ENCODE measurements at regions not wholly inside any gene's neighbourhood (a gene's known extent, or its start where the extent isn't known, plus 50 kb on each side); places are given as distances from the start of the nearest gene placed in this dataset.

DNA sequence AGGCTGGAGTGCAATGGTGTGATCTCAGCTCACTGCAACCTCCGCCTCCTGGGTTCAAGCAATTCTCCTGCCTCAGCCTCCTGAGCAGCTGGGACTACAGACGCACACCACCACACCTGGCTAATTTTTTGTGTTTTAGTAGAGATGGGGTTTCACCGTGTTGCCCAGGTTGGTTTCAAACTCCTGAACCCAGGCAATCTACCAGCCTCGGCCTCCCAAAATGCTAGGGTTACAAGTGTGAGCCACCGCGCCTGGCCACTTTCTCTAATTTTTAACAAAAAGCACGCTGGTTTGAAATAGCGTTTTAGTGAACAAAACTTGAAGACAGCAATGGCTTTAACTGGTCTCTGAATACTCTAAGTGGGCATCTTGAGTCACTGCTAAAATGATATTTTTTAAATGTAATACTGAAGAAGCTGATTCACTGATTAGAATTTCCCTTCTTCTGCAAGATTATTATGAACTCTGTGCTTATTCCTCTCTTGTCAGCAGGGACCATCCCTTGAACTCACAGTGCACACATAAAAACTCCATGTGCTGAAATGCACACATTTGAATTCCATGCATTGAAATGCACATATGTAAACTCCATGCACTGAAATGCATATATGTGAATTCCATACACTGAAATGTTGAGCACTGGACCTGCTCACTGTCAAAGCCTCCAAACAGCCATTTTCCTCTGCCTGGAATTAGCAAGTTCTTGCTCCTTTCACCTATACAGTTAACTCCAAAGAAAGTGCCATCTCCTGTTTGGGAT, 1411.5 kb upstream of the ACVR2A start:
- H3K4me3 Mint-ChIP-seq: no peak overlapping the region
- H4K20me1 ChIP-seq (replicated peaks; ENCODE audit: insufficient read depth): no peaks in the 10 kb centered on the region
- 0 out of 2 replicates have a peak, but pooled peaks cover 9% of the 10 kb centered on the region for H3K4me1 ChIP-seq (ENCODE audit: insufficient read depth)
- H3K27ac ChIP-seq (ENCODE audit: low read depth): no peak overlapping the region
- DNase-seq (ENCODE audit: low spot score): no peak
- 0 out of 3 replicates have a peak, but pooled peaks cover 2% of the 10 kb centered on the region for H3K36me3 Mint-ChIP-seq (ENCODE audit: low read depth)
- H3K27me3 ChIP-seq (ENCODE audit: insufficient read depth): no peaks in the 10 kb centered on the region
- H3K27ac Mint-ChIP-seq: no peak overlapping the region
- H3K79me2 ChIP-seq (replicated peaks; ENCODE audit: insufficient read depth): no peaks in the 10 kb centered on the region
- H3K9me3 Mint-ChIP-seq: no peaks in the 10 kb centered on the region; the same call in 1 of the 3 replicates
- H3K4me2 ChIP-seq: no peak overlapping the region
- ATAC-seq: no peak
- H3K36me3 ChIP-seq (ENCODE audit: insufficient read depth): no peaks in the 10 kb centered on the region
- no peaks in the 10 kb centered on the region for H3F3A ChIP-seq (replicated peaks; ENCODE audit: low read depth)
- H3K4me3 ChIP-seq: no peak overlapping the region
- TF ChIP-seq, protein P1, sequence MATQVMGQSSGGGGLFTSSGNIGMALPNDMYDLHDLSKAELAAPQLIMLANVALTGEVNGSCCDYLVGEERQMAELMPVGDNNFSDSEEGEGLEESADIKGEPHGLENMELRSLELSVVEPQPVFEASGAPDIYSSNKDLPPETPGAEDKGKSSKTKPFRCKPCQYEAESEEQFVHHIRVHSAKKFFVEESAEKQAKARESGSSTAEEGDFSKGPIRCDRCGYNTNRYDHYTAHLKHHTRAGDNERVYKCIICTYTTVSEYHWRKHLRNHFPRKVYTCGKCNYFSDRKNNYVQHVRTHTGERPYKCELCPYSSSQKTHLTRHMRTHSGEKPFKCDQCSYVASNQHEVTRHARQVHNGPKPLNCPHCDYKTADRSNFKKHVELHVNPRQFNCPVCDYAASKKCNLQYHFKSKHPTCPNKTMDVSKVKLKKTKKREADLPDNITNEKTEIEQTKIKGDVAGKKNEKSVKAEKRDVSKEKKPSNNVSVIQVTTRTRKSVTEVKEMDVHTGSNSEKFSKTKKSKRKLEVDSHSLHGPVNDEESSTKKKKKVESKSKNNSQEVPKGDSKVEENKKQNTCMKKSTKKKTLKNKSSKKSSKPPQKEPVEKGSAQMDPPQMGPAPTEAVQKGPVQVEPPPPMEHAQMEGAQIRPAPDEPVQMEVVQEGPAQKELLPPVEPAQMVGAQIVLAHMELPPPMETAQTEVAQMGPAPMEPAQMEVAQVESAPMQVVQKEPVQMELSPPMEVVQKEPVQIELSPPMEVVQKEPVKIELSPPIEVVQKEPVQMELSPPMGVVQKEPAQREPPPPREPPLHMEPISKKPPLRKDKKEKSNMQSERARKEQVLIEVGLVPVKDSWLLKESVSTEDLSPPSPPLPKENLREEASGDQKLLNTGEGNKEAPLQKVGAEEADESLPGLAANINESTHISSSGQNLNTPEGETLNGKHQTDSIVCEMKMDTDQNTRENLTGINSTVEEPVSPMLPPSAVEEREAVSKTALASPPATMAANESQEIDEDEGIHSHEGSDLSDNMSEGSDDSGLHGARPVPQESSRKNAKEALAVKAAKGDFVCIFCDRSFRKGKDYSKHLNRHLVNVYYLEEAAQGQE (IDR thresholded peaks at IDR 0.05; ENCODE audit: unreplicated experiment): no peak
- TF ChIP-seq, protein P2, sequence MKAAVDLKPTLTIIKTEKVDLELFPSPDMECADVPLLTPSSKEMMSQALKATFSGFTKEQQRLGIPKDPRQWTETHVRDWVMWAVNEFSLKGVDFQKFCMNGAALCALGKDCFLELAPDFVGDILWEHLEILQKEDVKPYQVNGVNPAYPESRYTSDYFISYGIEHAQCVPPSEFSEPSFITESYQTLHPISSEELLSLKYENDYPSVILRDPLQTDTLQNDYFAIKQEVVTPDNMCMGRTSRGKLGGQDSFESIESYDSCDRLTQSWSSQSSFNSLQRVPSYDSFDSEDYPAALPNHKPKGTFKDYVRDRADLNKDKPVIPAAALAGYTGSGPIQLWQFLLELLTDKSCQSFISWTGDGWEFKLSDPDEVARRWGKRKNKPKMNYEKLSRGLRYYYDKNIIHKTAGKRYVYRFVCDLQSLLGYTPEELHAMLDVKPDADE (IDR thresholded peaks at IDR 0.05): no peak
- TF ChIP-seq NANOG (IDR thresholded peaks at IDR 0.05; ENCODE audit: borderline replicate concordance): no peak
- no peak for TF ChIP-seq JUNB (IDR thresholded peaks at IDR 0.05; ENCODE audit: unreplicated experiment)
- TF ChIP-seq, protein P3, sequence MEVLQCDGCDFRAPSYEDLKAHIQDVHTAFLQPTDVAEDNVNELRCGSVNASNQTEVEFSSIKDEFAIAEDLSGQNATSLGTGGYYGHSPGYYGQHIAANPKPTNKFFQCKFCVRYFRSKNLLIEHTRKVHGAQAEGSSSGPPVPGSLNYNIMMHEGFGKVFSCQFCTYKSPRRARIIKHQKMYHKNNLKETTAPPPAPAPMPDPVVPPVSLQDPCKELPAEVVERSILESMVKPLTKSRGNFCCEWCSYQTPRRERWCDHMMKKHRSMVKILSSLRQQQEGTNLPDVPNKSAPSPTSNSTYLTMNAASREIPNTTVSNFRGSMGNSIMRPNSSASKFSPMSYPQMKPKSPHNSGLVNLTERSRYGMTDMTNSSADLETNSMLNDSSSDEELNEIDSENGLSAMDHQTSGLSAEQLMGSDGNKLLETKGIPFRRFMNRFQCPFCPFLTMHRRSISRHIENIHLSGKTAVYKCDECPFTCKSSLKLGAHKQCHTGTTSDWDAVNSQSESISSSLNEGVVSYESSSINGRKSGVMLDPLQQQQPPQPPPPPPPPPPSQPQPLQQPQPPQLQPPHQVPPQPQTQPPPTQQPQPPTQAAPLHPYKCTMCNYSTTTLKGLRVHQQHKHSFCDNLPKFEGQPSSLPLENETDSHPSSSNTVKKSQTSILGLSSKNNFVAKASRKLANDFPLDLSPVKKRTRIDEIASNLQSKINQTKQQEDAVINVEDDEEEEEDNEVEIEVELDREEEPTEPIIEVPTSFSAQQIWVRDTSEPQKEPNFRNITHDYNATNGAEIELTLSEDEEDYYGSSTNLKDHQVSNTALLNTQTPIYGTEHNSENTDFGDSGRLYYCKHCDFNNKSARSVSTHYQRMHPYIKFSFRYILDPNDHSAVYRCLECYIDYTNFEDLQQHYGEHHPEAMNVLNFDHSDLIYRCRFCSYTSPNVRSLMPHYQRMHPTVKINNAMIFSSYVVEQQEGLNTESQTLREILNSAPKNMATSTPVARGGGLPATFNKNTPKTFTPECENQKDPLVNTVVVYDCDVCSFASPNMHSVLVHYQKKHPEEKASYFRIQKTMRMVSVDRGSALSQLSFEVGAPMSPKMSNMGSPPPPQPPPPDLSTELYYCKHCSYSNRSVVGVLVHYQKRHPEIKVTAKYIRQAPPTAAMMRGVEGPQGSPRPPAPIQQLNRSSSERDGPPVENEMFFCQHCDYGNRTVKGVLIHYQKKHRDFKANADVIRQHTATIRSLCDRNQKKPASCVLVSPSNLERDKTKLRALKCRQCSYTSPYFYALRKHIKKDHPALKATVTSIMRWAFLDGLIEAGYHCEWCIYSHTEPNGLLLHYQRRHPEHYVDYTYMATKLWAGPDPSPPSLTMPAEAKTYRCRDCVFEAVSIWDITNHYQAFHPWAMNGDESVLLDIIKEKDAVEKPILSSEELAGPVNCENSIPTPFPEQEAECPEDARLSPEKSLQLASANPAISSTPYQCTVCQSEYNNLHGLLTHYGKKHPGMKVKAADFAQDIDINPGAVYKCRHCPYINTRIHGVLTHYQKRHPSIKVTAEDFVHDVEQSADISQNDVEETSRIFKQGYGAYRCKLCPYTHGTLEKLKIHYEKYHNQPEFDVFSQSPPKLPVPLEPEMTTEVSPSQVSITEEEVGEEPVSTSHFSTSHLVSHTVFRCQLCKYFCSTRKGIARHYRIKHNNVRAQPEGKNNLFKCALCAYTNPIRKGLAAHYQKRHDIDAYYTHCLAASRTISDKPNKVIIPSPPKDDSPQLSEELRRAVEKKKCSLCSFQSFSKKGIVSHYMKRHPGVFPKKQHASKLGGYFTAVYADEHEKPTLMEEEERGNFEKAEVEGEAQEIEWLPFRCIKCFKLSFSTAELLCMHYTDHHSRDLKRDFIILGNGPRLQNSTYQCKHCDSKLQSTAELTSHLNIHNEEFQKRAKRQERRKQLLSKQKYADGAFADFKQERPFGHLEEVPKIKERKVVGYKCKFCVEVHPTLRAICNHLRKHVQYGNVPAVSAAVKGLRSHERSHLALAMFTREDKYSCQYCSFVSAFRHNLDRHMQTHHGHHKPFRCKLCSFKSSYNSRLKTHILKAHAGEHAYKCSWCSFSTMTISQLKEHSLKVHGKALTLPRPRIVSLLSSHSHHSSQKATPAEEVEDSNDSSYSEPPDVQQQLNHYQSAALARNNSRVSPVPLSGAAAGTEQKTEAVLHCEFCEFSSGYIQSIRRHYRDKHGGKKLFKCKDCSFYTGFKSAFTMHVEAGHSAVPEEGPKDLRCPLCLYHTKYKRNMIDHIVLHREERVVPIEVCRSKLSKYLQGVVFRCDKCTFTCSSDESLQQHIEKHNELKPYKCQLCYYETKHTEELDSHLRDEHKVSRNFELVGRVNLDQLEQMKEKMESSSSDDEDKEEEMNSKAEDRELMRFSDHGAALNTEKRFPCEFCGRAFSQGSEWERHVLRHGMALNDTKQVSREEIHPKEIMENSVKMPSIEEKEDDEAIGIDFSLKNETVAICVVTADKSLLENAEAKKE (CRISPR knock-in tag; IDR thresholded peaks at IDR 0.05): no peak
- TF ChIP-seq STAT1 (IDR thresholded peaks at IDR 0.05; ENCODE audit: unreplicated experiment): no peak
- TF ChIP-seq, protein P4, sequence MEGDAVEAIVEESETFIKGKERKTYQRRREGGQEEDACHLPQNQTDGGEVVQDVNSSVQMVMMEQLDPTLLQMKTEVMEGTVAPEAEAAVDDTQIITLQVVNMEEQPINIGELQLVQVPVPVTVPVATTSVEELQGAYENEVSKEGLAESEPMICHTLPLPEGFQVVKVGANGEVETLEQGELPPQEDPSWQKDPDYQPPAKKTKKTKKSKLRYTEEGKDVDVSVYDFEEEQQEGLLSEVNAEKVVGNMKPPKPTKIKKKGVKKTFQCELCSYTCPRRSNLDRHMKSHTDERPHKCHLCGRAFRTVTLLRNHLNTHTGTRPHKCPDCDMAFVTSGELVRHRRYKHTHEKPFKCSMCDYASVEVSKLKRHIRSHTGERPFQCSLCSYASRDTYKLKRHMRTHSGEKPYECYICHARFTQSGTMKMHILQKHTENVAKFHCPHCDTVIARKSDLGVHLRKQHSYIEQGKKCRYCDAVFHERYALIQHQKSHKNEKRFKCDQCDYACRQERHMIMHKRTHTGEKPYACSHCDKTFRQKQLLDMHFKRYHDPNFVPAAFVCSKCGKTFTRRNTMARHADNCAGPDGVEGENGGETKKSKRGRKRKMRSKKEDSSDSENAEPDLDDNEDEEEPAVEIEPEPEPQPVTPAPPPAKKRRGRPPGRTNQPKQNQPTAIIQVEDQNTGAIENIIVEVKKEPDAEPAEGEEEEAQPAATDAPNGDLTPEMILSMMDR (conservative IDR thresholded peaks at IDR 0.05; ENCODE audit: low read depth in 2 of 2): no peak
- no peak for TF ChIP-seq EZH2 (IDR thresholded peaks at IDR 0.05; ENCODE audit: low read depth, unreplicated experiment)
- TF ChIP-seq EZH2phosphoT487 (IDR thresholded peaks at IDR 0.05; ENCODE audit: unreplicated experiment): no peak
- TF ChIP-seq CREB1 (CRISPR knock-in tag; IDR thresholded peaks at IDR 0.05; ENCODE audit: low read depth): no peak
- TF ChIP-seq POLR2AphosphoS5 (IDR thresholded peaks at IDR 0.05; ENCODE audit: low read depth): no peak
- TF ChIP-seq ZNF331 (CRISPR knock-in tag; IDR thresholded peaks at IDR 0.05; ENCODE audit: low read depth): no peak
- TF ChIP-seq ZNF114 (CRISPR knock-in tag; IDR thresholded peaks at IDR 0.05): no peak
- no peak overlapping the region for H2AFZ ChIP-seq
- peaks cover 7% of the 10 kb centered on the region; the same call in 2 of the 3 replicates for H3K4me1 Mint-ChIP-seq
- H3K9me2 ChIP-seq (ENCODE audit: insufficient read depth): no peaks in the 10 kb centered on the region
- no peaks in the 10 kb centered on the region for H3K27me3 Mint-ChIP-seq (ENCODE audit: insufficient read depth, low read depth, poor library complexity)

Measured in GM23338 (cell line).